B cell (primary cell): ENCODE measurements at regions not wholly inside any gene's neighbourhood (a gene's known extent, or its start where the extent isn't known, plus 50 kb on each side); places are given as distances from the start of the nearest gene placed in this dataset.

Source experiments
- ATAC-seq: fragments of 200-7000 bp; cut with Tn5 transposase; one replicate; pipeline ENCODE4 v1.10.0; 2021; ENCODE audit warnings: low read depth, mild to moderate bottlenecking, moderate number of reproducible peaks, moderate library complexity
- CTCF ChIA-PET: fragments of 350-600 bp; sonication (Branson Sonifier 250); formaldehyde crosslinking; loops from one replicate; lab custom pipeline; 2021; ENCODE audit warnings: antibody characterized with exemption, inconsistent platforms; lab: Charles Lee
- POLR2A ChIA-PET: fragments of 350-600 bp; sonication (Branson Sonifier 250); formaldehyde crosslinking; loops from one replicate; lab custom pipeline; 2021; ENCODE audit warnings: antibody characterized with exemption; lab: Charles Lee
- DNase-seq: peaks from one replicate; pipeline ENCODE4 v3.0.0; 2013
- H2AFZ ChIP-seq: 2 replicates; pipeline ENCODE4 v1.6.1; 2012; ENCODE audit warnings: mild to moderate bottlenecking, low read depth, low read length; ENCODE audit not compliant: insufficient read depth, poor library complexity, severe bottlenecking
- H3K27ac ChIP-seq, 2 donors: 1 replicate in 1 of 2; 2 replicates in 1 of 2; pipeline ENCODE4 v1.5.1; 2012 to 2013; ENCODE audit warnings: low read length in 2 of 2, mild to moderate bottlenecking in 2 of 2, moderate library complexity in 1 of 2
- H3K27me3 ChIP-seq, 4 experiments: fragments of 200-600 bp in 1 of 4; sonication (generic) in 1 of 4; replicated peaks in 1 of 4; 1 replicate in 2 of 4; 2 replicates in 2 of 4; pipeline versions ENCODE4 v1.6.1 to v1.7.0; 2013 to 2016; ENCODE audit warnings: low read length in 3 of 4, mild to moderate bottlenecking in 2 of 4, mixed read lengths in 1 of 4, moderate library complexity in 1 of 4; ENCODE audit not compliant: insufficient read depth in 4 of 4, control insufficient read depth in 3 of 4; ENCODE audit errors: control extremely low read depth in 1 of 4
- H3K36me3 ChIP-seq, 2 experiments: replicated peaks in 1 of 2; 1 replicate in 1 of 2; 2 replicates in 1 of 2; pipeline versions ENCODE4 v1.6.1 to v1.7.1; 2013; ENCODE audit warnings: low read length in 1 of 2; ENCODE audit not compliant: insufficient read depth in 2 of 2, control insufficient read depth in 1 of 2; ENCODE audit errors: control extremely low read depth in 1 of 2, extremely low read depth in 1 of 2
- H3K4me1 ChIP-seq, 2 donors: fragments of 200-600 bp in 1 of 2; sonication (generic) in 1 of 2; 1 replicate in 1 of 2; 2 replicates in 1 of 2; pipeline versions ENCODE4 v1.5.1 to v1.6.1; 2013 to 2017; ENCODE audit warnings: low read length in 2 of 2; ENCODE audit not compliant: control insufficient read depth in 2 of 2, insufficient read depth in 2 of 2
- H3K4me2 ChIP-seq: replicated peaks from 2 replicates; pipeline ENCODE3; 2012; ENCODE audit warnings: mild to moderate bottlenecking, low read depth, low read length; ENCODE audit not compliant: poor library complexity, severe bottlenecking
- H3K4me3 ChIP-seq, 5 experiments: fragments of 200-600 bp in 1 of 5; sonication (generic) in 1 of 5; 1 replicate in 3 of 5; 2 replicates in 2 of 5; pipeline versions ENCODE4 v1.5.1 to v1.7.0; 2011 to 2016; ENCODE audit warnings: low read length in 4 of 5, mild to moderate bottlenecking in 4 of 5, low read depth in 2 of 5, control low read depth in 1 of 5, moderate library complexity in 1 of 5; ENCODE audit not compliant: insufficient read depth in 1 of 5; ENCODE audit errors: control extremely low read depth in 1 of 5, extremely low read depth in 1 of 5
- H3K79me2 ChIP-seq: fragments of 200-600 bp; sonication (generic); one replicate; pipeline ENCODE4 v1.6.0; 2016; ENCODE audit warnings: low read length; ENCODE audit not compliant: control insufficient read depth, insufficient read depth
- H3K9ac ChIP-seq: fragments of 200-600 bp; sonication (generic); 2 replicates; pipeline ENCODE4 v1.6.1; 2017; ENCODE audit warnings: mild to moderate bottlenecking, low read length, moderate library complexity
- H3K9me3 ChIP-seq, 3 donors: one replicate each; pipeline versions ENCODE4 v1.6.1 to v1.7.1; 2013; ENCODE audit warnings: low read length in 2 of 3; ENCODE audit not compliant: control insufficient read depth in 2 of 3, insufficient read depth in 1 of 3; ENCODE audit errors: control extremely low read depth in 1 of 3
- H4K20me1 ChIP-seq: 2 replicates; pipeline ENCODE4 v1.6.0; 2012; ENCODE audit warnings: mild to moderate bottlenecking, low read length; ENCODE audit not compliant: insufficient read depth, control insufficient read depth, poor library complexity, severe bottlenecking
- H3K27ac Mint-ChIP-seq: one replicate; pipeline ENCODE4 v1.8.0; 2021; ENCODE audit warnings: mixed read lengths
- H3K27me3 Mint-ChIP-seq: one replicate; pipeline ENCODE4 v1.8.0; 2021; ENCODE audit warnings: mixed read lengths
- H3K4me1 Mint-ChIP-seq: one replicate; pipeline ENCODE4 v1.8.0; 2021; ENCODE audit warnings: mixed read lengths
- H3K4me3 Mint-ChIP-seq: one replicate; pipeline ENCODE4 v1.8.0; 2021; ENCODE audit warnings: mixed read lengths
- H3K9me3 Mint-ChIP-seq: one replicate; pipeline ENCODE4 v1.8.0; 2022; ENCODE audit warnings: mixed read lengths; ENCODE audit not compliant: insufficient read depth
- CTCF ChIP-seq: fragments of 200-600 bp; IDR thresholded peaks from one replicate; pipeline ENCODE4 v1.8.0; 2022; ENCODE audit warnings: antibody characterized with exemption, mild to moderate bottlenecking
- EZH2 ChIP-seq: IDR thresholded peaks from 2 replicates; pipeline ENCODE4 v1.6.1; 2012; ENCODE audit warnings: borderline replicate concordance, low read depth, mild to moderate bottlenecking, moderate library complexity, low read length; ENCODE audit not compliant: insufficient read depth, poor library complexity, severe bottlenecking
- WGBS: methylation state at CpG from one replicate; pipeline ENCODE4 v1.1.5; 2013; ENCODE audit warnings: missing lambda C conversion rate; ENCODE audit not compliant: insufficient coverage; 5-methylcytosine and 5-hydroxymethylcytosine counted together
- intact Hi-C: fragments of 100-400 bp; cut with micrococcal nuclease; formaldehyde crosslinking; loops from one replicate; pipeline ENCODE4 v1.10.0; 2022

- no peak overlapping the region for H3K4me2 ChIP-seq
- H3K9ac ChIP-seq = no peak overlapping the region
- H4K20me1 ChIP-seq = no peaks in the 10 kb centered on the region
- H3K27ac ChIP-seq = no peak overlapping the region
- no peaks in the 10 kb centered on the region for H3K27me3 ChIP-seq
- ChIA-PET CTCF (no interaction called here), POLR2A (no interaction called here)
- WGBS = 76% methylated on average over 2 of the region's 4 CpGs
- no peaks in the 10 kb centered on the region for H3K4me1 ChIP-seq
- H3K9me3 ChIP-seq = no peaks in the 10 kb centered on the region
- H3K79me2 ChIP-seq = no peaks in the 10 kb centered on the region
- no peak for ATAC-seq
- H3K4me1 Mint-ChIP-seq = no peaks in the 10 kb centered on the region
- H3K9me3 Mint-ChIP-seq = no peaks in the 10 kb centered on the region
- H2AFZ ChIP-seq = no peak overlapping the region
- H3K27me3 Mint-ChIP-seq = peaks cover 3% of the 10 kb centered on the region
- DNase-seq = no peak
- H3K4me3 ChIP-seq = no peak overlapping the region
- no peak for TF ChIP-seq CTCF
- TF ChIP-seq EZH2 = no peak
- no peak overlapping the region for H3K4me3 Mint-ChIP-seq
- H3K36me3 ChIP-seq = no peaks in the 10 kb centered on the region
- H3K27ac Mint-ChIP-seq = no peak overlapping the region
- intact Hi-C loops = no loop called here
Measured at GRCh38 chr5:33268374-33268773, 172.4 kb upstream of the TARS1 start.

GRCh38 chr5:33270671-33271070 lies 170.1 kb upstream of the TARS1 start:
- CTCF ChIA-PET = no interaction called here
- intact Hi-C loops = no loop called here
- no peaks in the 10 kb centered on the region for H3K9me3 Mint-ChIP-seq

More at GRCh38 chr5:33270671-33271070, 170.1 kb upstream of the TARS1 start:
- H3K79me2 ChIP-seq = no peaks in the 10 kb centered on the region
- H4K20me1 ChIP-seq = no peaks in the 10 kb centered on the region
- H3K27me3 Mint-ChIP-seq = peaks cover 3% of the 10 kb centered on the region
- TF ChIP-seq EZH2 = no peak
- TF ChIP-seq CTCF = no peak
- no peak overlapping the region for H3K27ac ChIP-seq
- H3K36me3 ChIP-seq = no peaks in the 10 kb centered on the region
- no peak overlapping the region for H2AFZ ChIP-seq
- no peaks in the 10 kb centered on the region for H3K27me3 ChIP-seq
- DNase-seq = no peak
- no peaks in the 10 kb centered on the region for H3K9me3 ChIP-seq
- H3K4me2 ChIP-seq = no peak overlapping the region
- no peak overlapping the region for H3K4me3 Mint-ChIP-seq
- no peaks in the 10 kb centered on the region for H3K4me1 ChIP-seq
- no peaks in the 10 kb centered on the region for H3K4me1 Mint-ChIP-seq
- H3K9ac ChIP-seq = no peak overlapping the region
- no peak for ATAC-seq
- no CpG with 5 or more reads among the region's 1 CpG for whole genome bisulfite sequencing
- H3K27ac Mint-ChIP-seq = no peak overlapping the region
- POLR2A ChIA-PET = no interaction called here
- no peak overlapping the region for H3K4me3 ChIP-seq
